Spleen (tissue), 7 donors: ENCODE measurements at regions not wholly inside any gene's neighbourhood (a gene's known extent, or its start where the extent isn't known, plus 50 kb on each side); places are given as distances from the start of the nearest gene placed in this dataset.

Experiments used
- CTCF ChIP-seq, 11 experiments: fragments of 200-600 bp in 7 of 11; fragments of 450-650 bp in 4 of 11; sonication (generic) in 4 of 11; IDR thresholded peaks in 8 of 11; conservative IDR thresholded peaks in 3 of 11; 1 replicate in 7 of 11; 2 replicates in 4 of 11; pipeline versions ENCODE4 v1.4.0 to v1.8.0; 2016 to 2021; ENCODE audit warnings: antibody characterized with exemption in 11 of 11, inconsistent platforms in 4 of 11, mild to moderate bottlenecking in 1 of 11
- POLR2A ChIP-seq, 3 donors: fragments of 450-650 bp; IDR thresholded peaks; one replicate each; pipeline ENCODE4 v1.5.1; 2017; ENCODE audit warnings: antibody characterized with exemption in 3 of 3, mild to moderate bottlenecking in 1 of 3
- donor health status: DM: no; HTN: no; CAD: no; lungs with moderate emphysema.
- donor health status: DM: no; HTN: no; CAD: no.
- donor health status: DM: no; HTN: no; CAD: no.

GRCh38 chr12:115043079-115043478, 359.1 kb upstream of the TBX3 start:
- TF ChIP-seq POLR2A (IDR thresholded peaks at IDR 0.05) (no peak), CTCF (IDR thresholded peaks at IDR 0.05 in 8 of 11, conservative IDR thresholded peaks at IDR 0.05 in 3 of 11) (no peak)
